Panc1 (cell line): ENCODE measurements at regions not wholly inside any gene's neighbourhood (a gene's known extent, or its start where the extent isn't known, plus 50 kb on each side); places are given as distances from the start of the nearest gene placed in this dataset.

Source experiments
- ATAC-seq: fragments of 200-7000 bp; cut with Tn5 transposase; 2 replicates; pipeline ENCODE4 v1.9.1; 2020; ENCODE audit warnings: mild to moderate bottlenecking, moderate library complexity
- BruUV-seq: library from RNA; stranded (reverse); fragments of 400-500 nt; replicated peaks from 2 replicates; lab custom pipeline; 2021; lab: Mats Ljungman, UMichigan
- CTCF ChIA-PET: fragments of 300-600 bp; sonication (Branson Sonifier 250); formaldehyde crosslinking; loops from one replicate; lab custom pipeline; 2022; ENCODE audit warnings: antibody characterized with exemption; lab: Charles Lee
- POLR2A ChIA-PET: fragments of 300-600 bp; sonication (Branson Sonifier 250); formaldehyde crosslinking; loops from one replicate; lab custom pipeline; 2022; ENCODE audit warnings: antibody characterized with exemption; lab: Charles Lee
- DNase-seq: peaks from one replicate; pipeline ENCODE4 v3.0.0-alpha.2; 2010; ENCODE audit warnings: low read depth, low spot score
- H3K27ac ChIP-seq: 2 replicates; pipeline ENCODE4 v1.5.1; 2011; ENCODE audit warnings: mild to moderate bottlenecking, low read length, inconsistent platforms
- H3K27me3 ChIP-seq: fragments of 200-500 bp; sonication (Bioruptor generic); 2 replicates; pipeline ENCODE4 v1.6.0; 2014; ENCODE audit warnings: low read length, inconsistent platforms; ENCODE audit not compliant: control insufficient read depth, insufficient read depth
- H3K36me3 ChIP-seq: fragments of 200-500 bp; sonication (Bioruptor generic); 2 replicates; pipeline ENCODE4 v1.5.1; 2014; ENCODE audit warnings: inconsistent platforms, mild to moderate bottlenecking, low read length, moderate library complexity; ENCODE audit not compliant: control insufficient read depth, insufficient read depth
- H3K4me1 ChIP-seq: 2 replicates; pipeline ENCODE4 v1.5.1; 2011; ENCODE audit warnings: inconsistent platforms, mild to moderate bottlenecking, low read length, moderate library complexity; ENCODE audit not compliant: control insufficient read depth, insufficient read depth
- H3K4me3 ChIP-seq, 2 experiments: 2 replicates each; pipeline ENCODE4 v1.5.1; 2011 to 2012; ENCODE audit warnings: low read depth in 2 of 2, low read length in 2 of 2, mild to moderate bottlenecking in 2 of 2, inconsistent platforms in 1 of 2, moderate library complexity in 1 of 2
- H3K9me3 ChIP-seq: fragments of 200-500 bp; sonication (Bioruptor generic); 2 replicates; pipeline ENCODE4 v1.5.1; 2014; ENCODE audit warnings: low read depth, mild to moderate bottlenecking, inconsistent platforms, low read length, moderate library complexity; ENCODE audit not compliant: control insufficient read depth, insufficient read depth
- POLR2AphosphoS5 ChIP-seq: IDR thresholded peaks from 2 replicates; pipeline ENCODE4 v1.6.1; 2012; ENCODE audit warnings: mild to moderate bottlenecking, low read depth, low read length, moderate library complexity
- SIN3A ChIP-seq: IDR thresholded peaks from 2 replicates; pipeline ENCODE4 v1.6.1; 2012; ENCODE audit warnings: low read depth, mild to moderate bottlenecking, low read length, moderate library complexity, borderline replicate concordance; ENCODE audit not compliant: insufficient read depth
- TCF7L2 ChIP-seq: IDR thresholded peaks from 2 replicates; pipeline ENCODE4 v1.6.1; 2011; ENCODE audit warnings: mild to moderate bottlenecking, low read depth, low read length, inconsistent platforms
- in situ Hi-C: cut with HindIII; loops from 2 replicates; pipeline ENCODE4 v1.10.0; 2016; ENCODE audit warnings: low sequenced_read_pairs, low pct_unique_long_range_greater_than_20kb
- intact Hi-C: fragments of 100-400 bp; cut with micrococcal nuclease; formaldehyde crosslinking; loops from one replicate; pipeline ENCODE4 v1.10.0; 2022; ENCODE audit not compliant: unreplicated experiment
- TF ChIP-seq, protein P1 (sequence below): fragments of 450-650 bp; IDR thresholded peaks from 2 replicates; pipeline ENCODE4 v1.5.1; 2017; ENCODE audit warnings: mild to moderate bottlenecking
- TF ChIP-seq, protein P2 (sequence below), 2 experiments: IDR thresholded peaks; 2 replicates each; pipeline ENCODE4 v1.6.1; 2011 to 2012; ENCODE audit warnings: low read depth in 2 of 2, control low read depth in 1 of 2, low read length in 1 of 2, mild to moderate bottlenecking in 1 of 2, moderate library complexity in 1 of 2; ENCODE audit not compliant: insufficient read depth in 1 of 2

DNA sequence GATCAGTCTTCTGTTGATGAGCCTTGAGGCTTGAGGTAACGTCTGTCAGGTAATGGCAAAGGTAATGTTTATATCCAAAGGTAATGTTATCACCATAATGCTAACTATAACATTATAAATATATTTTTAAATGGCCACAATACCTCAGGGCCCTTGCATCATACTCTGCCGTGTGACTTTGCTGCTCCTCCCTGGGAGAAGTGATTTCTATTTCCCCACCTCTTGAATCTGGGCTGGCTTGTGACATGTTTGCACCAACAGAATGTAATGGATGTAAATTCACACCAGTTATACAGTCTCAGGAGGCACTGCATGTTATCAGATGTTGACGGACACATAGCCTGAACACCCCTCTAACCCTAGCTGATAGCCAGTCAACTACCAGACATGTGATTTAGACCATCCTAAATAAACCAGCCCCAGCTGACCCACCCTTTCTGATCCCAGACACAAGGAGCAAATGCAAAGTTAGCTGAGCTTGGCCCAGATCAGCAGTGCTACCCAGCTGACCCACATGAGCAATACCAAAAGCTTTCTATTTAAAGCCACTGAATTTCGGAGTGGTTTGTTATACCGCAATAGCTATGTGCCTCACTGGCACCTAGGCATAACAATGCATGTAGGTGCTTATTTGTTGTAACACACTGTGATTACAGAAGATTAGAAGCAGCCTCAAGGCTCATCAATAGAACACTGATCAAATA, 93.8 kb upstream of the SIRPA start:
- DNase-seq (no peak), ATAC-seq (no peak)
- CTCF ChIA-PET: interaction anchor here (0.6 to 0.9 kb wide), 2 partner anchors 11 to 123 kb away, joined by 3 read pairs; no protein-coding TSS in a partner anchor
- no peaks in the 10 kb centered on the region for H3K36me3 ChIP-seq
- no peaks in the 10 kb centered on the region for H3K9me3 ChIP-seq
- intact Hi-C loops (no loop called here), in situ Hi-C loops (no loop called here)
- peaks cover 3% of the 10 kb centered on the region for H3K27me3 ChIP-seq
- TF ChIP-seq, protein P1, sequence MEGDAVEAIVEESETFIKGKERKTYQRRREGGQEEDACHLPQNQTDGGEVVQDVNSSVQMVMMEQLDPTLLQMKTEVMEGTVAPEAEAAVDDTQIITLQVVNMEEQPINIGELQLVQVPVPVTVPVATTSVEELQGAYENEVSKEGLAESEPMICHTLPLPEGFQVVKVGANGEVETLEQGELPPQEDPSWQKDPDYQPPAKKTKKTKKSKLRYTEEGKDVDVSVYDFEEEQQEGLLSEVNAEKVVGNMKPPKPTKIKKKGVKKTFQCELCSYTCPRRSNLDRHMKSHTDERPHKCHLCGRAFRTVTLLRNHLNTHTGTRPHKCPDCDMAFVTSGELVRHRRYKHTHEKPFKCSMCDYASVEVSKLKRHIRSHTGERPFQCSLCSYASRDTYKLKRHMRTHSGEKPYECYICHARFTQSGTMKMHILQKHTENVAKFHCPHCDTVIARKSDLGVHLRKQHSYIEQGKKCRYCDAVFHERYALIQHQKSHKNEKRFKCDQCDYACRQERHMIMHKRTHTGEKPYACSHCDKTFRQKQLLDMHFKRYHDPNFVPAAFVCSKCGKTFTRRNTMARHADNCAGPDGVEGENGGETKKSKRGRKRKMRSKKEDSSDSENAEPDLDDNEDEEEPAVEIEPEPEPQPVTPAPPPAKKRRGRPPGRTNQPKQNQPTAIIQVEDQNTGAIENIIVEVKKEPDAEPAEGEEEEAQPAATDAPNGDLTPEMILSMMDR: no peak
- TF ChIP-seq, protein P2, sequence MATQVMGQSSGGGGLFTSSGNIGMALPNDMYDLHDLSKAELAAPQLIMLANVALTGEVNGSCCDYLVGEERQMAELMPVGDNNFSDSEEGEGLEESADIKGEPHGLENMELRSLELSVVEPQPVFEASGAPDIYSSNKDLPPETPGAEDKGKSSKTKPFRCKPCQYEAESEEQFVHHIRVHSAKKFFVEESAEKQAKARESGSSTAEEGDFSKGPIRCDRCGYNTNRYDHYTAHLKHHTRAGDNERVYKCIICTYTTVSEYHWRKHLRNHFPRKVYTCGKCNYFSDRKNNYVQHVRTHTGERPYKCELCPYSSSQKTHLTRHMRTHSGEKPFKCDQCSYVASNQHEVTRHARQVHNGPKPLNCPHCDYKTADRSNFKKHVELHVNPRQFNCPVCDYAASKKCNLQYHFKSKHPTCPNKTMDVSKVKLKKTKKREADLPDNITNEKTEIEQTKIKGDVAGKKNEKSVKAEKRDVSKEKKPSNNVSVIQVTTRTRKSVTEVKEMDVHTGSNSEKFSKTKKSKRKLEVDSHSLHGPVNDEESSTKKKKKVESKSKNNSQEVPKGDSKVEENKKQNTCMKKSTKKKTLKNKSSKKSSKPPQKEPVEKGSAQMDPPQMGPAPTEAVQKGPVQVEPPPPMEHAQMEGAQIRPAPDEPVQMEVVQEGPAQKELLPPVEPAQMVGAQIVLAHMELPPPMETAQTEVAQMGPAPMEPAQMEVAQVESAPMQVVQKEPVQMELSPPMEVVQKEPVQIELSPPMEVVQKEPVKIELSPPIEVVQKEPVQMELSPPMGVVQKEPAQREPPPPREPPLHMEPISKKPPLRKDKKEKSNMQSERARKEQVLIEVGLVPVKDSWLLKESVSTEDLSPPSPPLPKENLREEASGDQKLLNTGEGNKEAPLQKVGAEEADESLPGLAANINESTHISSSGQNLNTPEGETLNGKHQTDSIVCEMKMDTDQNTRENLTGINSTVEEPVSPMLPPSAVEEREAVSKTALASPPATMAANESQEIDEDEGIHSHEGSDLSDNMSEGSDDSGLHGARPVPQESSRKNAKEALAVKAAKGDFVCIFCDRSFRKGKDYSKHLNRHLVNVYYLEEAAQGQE (IDR thresholded peaks at IDR 0.05; ENCODE audit: insufficient read depth in 1 of 2, low read depth in 2 of 2, low read length in 1 of 2): no peak
- TF ChIP-seq SIN3A: no peak
- no peak for TF ChIP-seq TCF7L2
- TF ChIP-seq POLR2AphosphoS5: no peak
- BruUV-seq: no TSS peak
- POLR2A ChIA-PET: no interaction called here
- no peak overlapping the region for H3K27ac ChIP-seq
- no peaks in the 10 kb centered on the region for H3K4me1 ChIP-seq
- H3K4me3 ChIP-seq: no peak overlapping the region

DNA sequence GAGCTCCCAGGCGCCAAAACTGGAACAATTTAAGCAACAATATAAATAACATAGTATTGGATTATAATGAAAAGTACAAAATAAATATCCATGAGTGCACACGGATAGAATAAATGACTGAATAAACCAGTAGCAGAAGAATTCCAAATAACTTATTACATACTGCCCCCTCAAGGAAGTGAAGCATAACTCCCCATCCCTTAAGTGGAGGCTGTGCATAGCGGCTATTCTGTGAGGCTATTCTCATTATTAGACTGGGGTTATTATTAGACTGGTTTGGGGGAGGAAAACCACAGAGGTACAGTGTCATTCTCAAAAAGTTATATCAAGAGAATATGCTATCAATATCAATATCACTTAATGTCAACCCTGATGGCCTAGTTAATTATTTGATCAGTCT, 94.4 kb upstream of the SIRPA start:
- no peaks in the 10 kb centered on the region for H3K9me3 ChIP-seq
- intact Hi-C loops: no loop called here
- H3K27me3 ChIP-seq: peaks cover 9% of the 10 kb centered on the region
- no peaks in the 10 kb centered on the region for H3K4me1 ChIP-seq
- no peak overlapping the region for H3K4me3 ChIP-seq
- ATAC-seq (no peak), DNase-seq (no peak)
- H3K36me3 ChIP-seq: no peaks in the 10 kb centered on the region
- ChIA-PET CTCF (no interaction called here), POLR2A (no interaction called here)
- TF ChIP-seq, protein P2 (IDR thresholded peaks at IDR 0.05; ENCODE audit: insufficient read depth in 1 of 2, low read depth in 2 of 2, low read length in 1 of 2): no peak
- TF ChIP-seq, protein P1: peak; percentile 32; the same call in 1 of the 2 replicates
- no TSS peak for BruUV-seq
- H3K27ac ChIP-seq: no peak overlapping the region
- in situ Hi-C loops: no loop called here
